22Rv1 (cell line): ENCODE measurements at regions not wholly inside any gene's neighbourhood (a gene's known extent, or its start where the extent isn't known, plus 50 kb on each side); places are given as distances from the start of the nearest gene placed in this dataset.

Experiments
- ZFX ChIP-seq: fragments of 450-650 bp; IDR thresholded peaks from 2 replicates; pipeline ENCODE4 v1.6.1; 2017; ENCODE audit warnings: antibody characterized with exemption, borderline replicate concordance
- TF ChIP-seq, protein P1 (sequence below): fragments of 450-650 bp; IDR thresholded peaks from 2 replicates; pipeline ENCODE4 v1.5.1; 2017; ENCODE audit warnings: mild to moderate bottlenecking

GRCh38 chr20:22127587-22127986 is 422.1 kb downstream of the PAX1 start:
- TF ChIP-seq, protein P1, sequence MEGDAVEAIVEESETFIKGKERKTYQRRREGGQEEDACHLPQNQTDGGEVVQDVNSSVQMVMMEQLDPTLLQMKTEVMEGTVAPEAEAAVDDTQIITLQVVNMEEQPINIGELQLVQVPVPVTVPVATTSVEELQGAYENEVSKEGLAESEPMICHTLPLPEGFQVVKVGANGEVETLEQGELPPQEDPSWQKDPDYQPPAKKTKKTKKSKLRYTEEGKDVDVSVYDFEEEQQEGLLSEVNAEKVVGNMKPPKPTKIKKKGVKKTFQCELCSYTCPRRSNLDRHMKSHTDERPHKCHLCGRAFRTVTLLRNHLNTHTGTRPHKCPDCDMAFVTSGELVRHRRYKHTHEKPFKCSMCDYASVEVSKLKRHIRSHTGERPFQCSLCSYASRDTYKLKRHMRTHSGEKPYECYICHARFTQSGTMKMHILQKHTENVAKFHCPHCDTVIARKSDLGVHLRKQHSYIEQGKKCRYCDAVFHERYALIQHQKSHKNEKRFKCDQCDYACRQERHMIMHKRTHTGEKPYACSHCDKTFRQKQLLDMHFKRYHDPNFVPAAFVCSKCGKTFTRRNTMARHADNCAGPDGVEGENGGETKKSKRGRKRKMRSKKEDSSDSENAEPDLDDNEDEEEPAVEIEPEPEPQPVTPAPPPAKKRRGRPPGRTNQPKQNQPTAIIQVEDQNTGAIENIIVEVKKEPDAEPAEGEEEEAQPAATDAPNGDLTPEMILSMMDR, result no peak
- TF ChIP-seq ZFX, result no peak
